HEK293T (cell line): ENCODE measurements at regions not wholly inside any gene's neighbourhood (a gene's known extent, or its start where the extent isn't known, plus 50 kb on each side); places are given as distances from the start of the nearest gene placed in this dataset.

Experiments used
- CTCF ChIA-PET: fragments of 350-600 bp; formaldehyde crosslinking; extraction: SDS; loops from one replicate; lab custom pipeline; 2021; ENCODE audit warnings: antibody characterized with exemption, inconsistent platforms; lab: Yijun Ruan, JAX
- POLR2A ChIA-PET: fragments of 350-600 bp; formaldehyde crosslinking; extraction: SDS; loops from one replicate; lab custom pipeline; 2020; ENCODE audit warnings: antibody characterized with exemption, inconsistent platforms; lab: Yijun Ruan, JAX
- DNase-seq: peaks from one replicate; pipeline ENCODE4 v3.0.0; 2012; ENCODE audit warnings: mixed read lengths; ENCODE audit errors: extremely low spot score
- ARNT ChIP-seq: fragments of 450-650 bp; IDR thresholded peaks from 2 replicates; pipeline ENCODE4 v1.6.1; 2017; ENCODE audit warnings: mild to moderate bottlenecking
- BHLHE40 ChIP-seq: fragments of 450-650 bp; IDR thresholded peaks from 2 replicates; pipeline ENCODE4 v1.6.1; 2016; ENCODE audit warnings: mild to moderate bottlenecking, moderate library complexity, borderline replicate concordance
- CTBP1 ChIP-seq: fragments of 450-650 bp; IDR thresholded peaks from 2 replicates; pipeline ENCODE4 v1.6.1; 2016; ENCODE audit warnings: borderline replicate concordance
- ELF4 ChIP-seq: fragments of 450-650 bp; IDR thresholded peaks from 2 replicates; pipeline ENCODE4 v1.6.1; 2017; ENCODE audit warnings: antibody characterized with exemption
- FOXA1 ChIP-seq: fragments of 450-650 bp; IDR thresholded peaks from 2 replicates; pipeline ENCODE4 v1.6.1; 2016; ENCODE audit warnings: mild to moderate bottlenecking
- FOXK2 ChIP-seq: fragments of 450-650 bp; IDR thresholded peaks from 2 replicates; pipeline ENCODE4 v1.6.1; 2016; ENCODE audit warnings: mild to moderate bottlenecking
- FOXM1 ChIP-seq: fragments of 450-650 bp; IDR thresholded peaks from 2 replicates; pipeline ENCODE4 v1.6.1; 2017; ENCODE audit warnings: mild to moderate bottlenecking, borderline replicate concordance
- HDGF ChIP-seq: fragments of 450-650 bp; IDR thresholded peaks from 2 replicates; pipeline ENCODE4 v1.6.1; 2017; ENCODE audit warnings: antibody characterized with exemption, borderline replicate concordance
- L3MBTL2 ChIP-seq: fragments of 450-650 bp; conservative IDR thresholded peaks from 2 replicates; pipeline ENCODE4 v1.6.1; 2016; ENCODE audit warnings: mild to moderate bottlenecking
- LEF1 ChIP-seq: fragments of 450-650 bp; IDR thresholded peaks from 2 replicates; pipeline ENCODE4 v1.6.1; 2017; ENCODE audit warnings: mild to moderate bottlenecking, borderline replicate concordance
- NFRKB ChIP-seq: fragments of 450-650 bp; IDR thresholded peaks from 2 replicates; pipeline ENCODE4 v1.6.1; 2016; ENCODE audit warnings: mild to moderate bottlenecking, moderate library complexity
- SP1 ChIP-seq: fragments of 450-650 bp; IDR thresholded peaks from 2 replicates; pipeline ENCODE4 v1.6.1; 2017
- SUZ12 ChIP-seq: fragments of 450-650 bp; IDR thresholded peaks from 2 replicates; pipeline ENCODE4 v1.6.1; 2016; ENCODE audit warnings: mild to moderate bottlenecking
- TARDBP ChIP-seq: fragments of 450-650 bp; IDR thresholded peaks from 2 replicates; pipeline ENCODE4 v1.6.1; 2016
- ZNF384 ChIP-seq: fragments of 450-650 bp; IDR thresholded peaks from 2 replicates; pipeline ENCODE4 v1.6.1; 2016
- TF ChIP-seq, protein P1 (sequence below): fragments of 450-650 bp; IDR thresholded peaks from 2 replicates; pipeline ENCODE4 v1.6.1; 2016

DNA sequence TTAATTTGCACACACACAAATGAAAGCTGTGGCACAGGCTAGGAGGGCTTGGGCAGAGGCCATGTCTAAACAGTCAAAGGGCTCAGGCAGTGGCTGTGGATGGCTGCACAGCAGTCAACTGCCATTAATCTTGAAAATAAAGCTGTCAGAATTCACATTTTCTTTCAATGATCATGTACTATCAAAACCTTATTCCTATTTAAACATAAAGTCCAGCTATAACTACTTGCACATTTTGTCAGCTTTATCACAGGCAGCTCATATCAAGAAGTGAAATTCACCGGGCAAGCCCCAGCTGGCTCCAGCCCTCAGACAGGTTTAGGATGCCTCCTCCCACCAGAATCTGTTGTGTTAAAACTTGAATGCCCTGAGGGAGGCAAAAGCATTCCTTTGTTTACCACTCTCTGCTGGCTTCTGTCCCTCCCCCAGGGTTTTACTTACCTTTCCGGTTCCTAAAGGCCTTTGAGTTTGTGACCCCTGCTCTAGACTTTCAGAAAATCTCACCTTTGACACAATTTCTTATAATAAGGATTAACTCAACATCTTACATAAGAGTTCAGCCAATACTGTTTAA is 54.9 kb upstream of the GRAMD2B start:
- TF ChIP-seq FOXK2 = no peak
- TF ChIP-seq, protein P1, sequence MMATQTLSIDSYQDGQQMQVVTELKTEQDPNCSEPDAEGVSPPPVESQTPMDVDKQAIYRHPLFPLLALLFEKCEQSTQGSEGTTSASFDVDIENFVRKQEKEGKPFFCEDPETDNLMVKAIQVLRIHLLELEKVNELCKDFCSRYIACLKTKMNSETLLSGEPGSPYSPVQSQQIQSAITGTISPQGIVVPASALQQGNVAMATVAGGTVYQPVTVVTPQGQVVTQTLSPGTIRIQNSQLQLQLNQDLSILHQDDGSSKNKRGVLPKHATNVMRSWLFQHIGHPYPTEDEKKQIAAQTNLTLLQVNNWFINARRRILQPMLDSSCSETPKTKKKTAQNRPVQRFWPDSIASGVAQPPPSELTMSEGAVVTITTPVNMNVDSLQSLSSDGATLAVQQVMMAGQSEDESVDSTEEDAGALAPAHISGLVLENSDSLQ = peak; percentile 88
- DNase-seq = no peak
- POLR2A ChIA-PET = no interaction called here
- CTCF ChIA-PET = interaction anchor here (0.6 to 0.7 kb wide), 2 partner anchors 26 to 132 kb away, joined by 3 read pairs; no protein-coding TSS in a partner anchor

DNA sequence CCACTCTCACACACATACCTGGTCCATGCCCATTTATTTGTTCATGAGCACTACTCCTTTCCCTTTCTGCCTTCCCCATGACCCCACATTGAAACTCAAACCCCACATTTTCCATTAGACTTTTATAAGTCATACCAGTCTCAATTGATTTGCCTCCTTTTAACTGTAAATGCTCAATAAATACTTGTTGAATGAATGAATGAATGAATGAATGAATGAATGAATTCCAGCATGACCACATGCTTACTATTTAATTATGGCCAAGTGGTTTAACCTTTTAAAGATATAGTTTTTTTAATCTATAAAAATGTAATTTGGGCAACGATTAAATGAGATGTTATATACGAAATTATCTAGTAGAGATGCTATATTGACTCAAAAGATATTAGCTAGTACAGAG is 54.1 kb upstream of the GRAMD2B start:
- no peak for DNase-seq
- POLR2A ChIA-PET = no interaction called here
- TF ChIP-seq FOXA1 (no peak), SUZ12 (no peak), BHLHE40 (no peak), ARNT (no peak), L3MBTL2 (no peak), TARDBP (no peak), HDGF (no peak), LEF1 (no peak), FOXM1 (no peak), NFRKB (no peak), ZNF384 (no peak), ELF4 (no peak), CTBP1 (no peak), FOXK2 (no peak)
- CTCF ChIA-PET = interaction anchor here (1.0 kb wide), 1 partner anchor 21 kb away, joined by 5 read pairs; no protein-coding TSS in a partner anchor

- DNase-seq = no peak
- ChIA-PET CTCF (interaction anchor here (1.0 to 1.7 kb wide), 3 partner anchors 22 to 131 kb away, joined by 3 to 5 read pairs (median 4); no protein-coding TSS in a partner anchor), POLR2A (no interaction called here)
- TF ChIP-seq SUZ12 = no peak
- no peak for TF ChIP-seq NFRKB
- no peak for TF ChIP-seq ELF4
- no peak for TF ChIP-seq TARDBP
- TF ChIP-seq FOXM1 = no peak
- TF ChIP-seq ARNT = no peak
- no peak for TF ChIP-seq L3MBTL2
- TF ChIP-seq FOXK2 = no peak
- no peak for TF ChIP-seq FOXA1
- no peak for TF ChIP-seq LEF1
- TF ChIP-seq CTBP1 = no peak
- no peak for TF ChIP-seq HDGF
- no peak for TF ChIP-seq BHLHE40
Measured at GRCh38 chr5:126369995-126370731, 53.0 kb upstream of the GRAMD2B start.

GRCh38 chr5:126370796-126371718 is 52.2 kb upstream of the GRAMD2B start:
- TF ChIP-seq FOXM1 (no peak), FOXA1 (no peak), BHLHE40 (no peak), FOXK2 (no peak), CTBP1 (no peak), ARNT (no peak), TARDBP (no peak), HDGF (no peak), ELF4 (no peak), LEF1 (no peak), SUZ12 (no peak), ZNF384 (no peak), L3MBTL2 (no peak), SP1 (no peak), NFRKB (no peak)
- TF ChIP-seq, protein P1 = no peak

DNA sequence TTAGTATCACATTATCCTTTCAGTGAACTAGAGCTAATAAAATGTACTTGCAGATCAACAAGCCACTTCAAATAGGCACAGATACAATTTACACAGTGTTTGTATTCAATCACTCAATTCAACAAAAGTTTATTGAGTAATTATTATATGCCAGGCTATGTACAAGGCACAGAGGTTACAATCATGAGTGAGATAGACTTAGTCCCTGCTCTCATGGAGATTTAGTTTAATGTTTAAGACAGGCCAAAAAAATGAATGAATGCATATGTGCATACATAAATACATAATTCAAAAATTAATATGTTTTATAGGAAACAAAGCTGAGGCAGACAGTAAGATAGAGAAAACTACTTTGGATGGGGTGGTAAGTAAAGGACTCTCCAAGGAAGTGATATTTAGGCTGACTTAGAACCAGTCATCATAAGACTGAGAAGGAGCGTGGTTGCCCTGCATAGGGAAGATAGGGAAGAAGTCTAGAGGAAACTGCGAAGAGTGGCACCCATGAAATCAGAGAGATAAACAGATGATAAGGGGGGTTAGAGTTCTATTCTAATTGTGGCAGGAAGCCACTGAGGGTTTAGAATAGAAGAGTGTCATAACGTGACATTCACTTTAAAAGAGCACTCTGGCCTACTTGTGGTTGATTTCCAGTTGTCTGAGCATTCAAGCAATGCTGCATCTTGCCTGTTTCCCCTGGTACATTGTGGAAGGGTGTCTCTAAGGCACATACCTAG is 49.7 kb upstream of the GRAMD2B start:
- DNase-seq = no peak
- CTCF ChIA-PET = no interaction called here
- TF ChIP-seq, protein P1 = no peak
- no peak for TF ChIP-seq L3MBTL2
- TF ChIP-seq FOXM1 = no peak
- TF ChIP-seq NFRKB = no peak
- no peak for TF ChIP-seq FOXA1
- TF ChIP-seq ELF4 = no peak
- TF ChIP-seq TARDBP = no peak
- no peak for TF ChIP-seq FOXK2
- TF ChIP-seq LEF1 = no peak
- TF ChIP-seq HDGF = no peak
- no peak for TF ChIP-seq ZNF384
- POLR2A ChIA-PET = no interaction called here

More at GRCh38 chr5:126370796-126371718, 52.2 kb upstream of the GRAMD2B start:
- POLR2A ChIA-PET = no interaction called here
- no peak for DNase-seq
- CTCF ChIA-PET = interaction anchor here (1.4 to 1.7 kb wide), 2 partner anchors 32 to 130 kb away, joined by 3 to 4 read pairs; no protein-coding TSS in a partner anchor
